Endothelial cell of umbilical vein (primary cell): ENCODE measurements at regions not wholly inside any gene's neighbourhood (a gene's known extent, or its start where the extent isn't known, plus 50 kb on each side); places are given as distances from the start of the nearest gene placed in this dataset.

Experiments used
- EZH2 ChIP-seq: IDR thresholded peaks from 2 replicates; pipeline ENCODE4 v1.6.1; 2012; ENCODE audit warnings: borderline replicate concordance, low read depth, mild to moderate bottlenecking, moderate library complexity, low read length, inconsistent platforms; ENCODE audit not compliant: severe bottlenecking
- FOS ChIP-seq: IDR thresholded peaks from 2 replicates; pipeline ENCODE4 v1.6.1; 2011; ENCODE audit warnings: mild to moderate bottlenecking, low read length, moderate library complexity, borderline replicate concordance; ENCODE audit not compliant: insufficient read depth
- MYC ChIP-seq: IDR thresholded peaks from one replicate; pipeline ENCODE4 v1.6.1; 2011; ENCODE audit warnings: mild to moderate bottlenecking, low read depth, low read length
- POLR2A ChIP-seq: IDR thresholded peaks from 2 replicates; pipeline ENCODE4 v1.6.1; 2012; ENCODE audit warnings: low read depth, mild to moderate bottlenecking, control low read depth, low read length
- TF ChIP-seq, protein P1 (sequence below): IDR thresholded peaks from 2 replicates; pipeline ENCODE4 v1.6.1; 2011; ENCODE audit not compliant: insufficient read depth, insufficient read length
- TF ChIP-seq, protein P2 (sequence below), 2 donors: IDR thresholded peaks; 1 replicate in 1 of 2; 2 replicates in 1 of 2; pipeline ENCODE4 v1.5.1; 2011; ENCODE audit warnings: low read length in 2 of 2, mild to moderate bottlenecking in 2 of 2, moderate library complexity in 2 of 2, control low read depth in 1 of 2, inconsistent platforms in 1 of 2, low read depth in 1 of 2; ENCODE audit not compliant: insufficient read depth in 1 of 2; ENCODE audit errors: extremely low read depth in 1 of 2

DNA sequence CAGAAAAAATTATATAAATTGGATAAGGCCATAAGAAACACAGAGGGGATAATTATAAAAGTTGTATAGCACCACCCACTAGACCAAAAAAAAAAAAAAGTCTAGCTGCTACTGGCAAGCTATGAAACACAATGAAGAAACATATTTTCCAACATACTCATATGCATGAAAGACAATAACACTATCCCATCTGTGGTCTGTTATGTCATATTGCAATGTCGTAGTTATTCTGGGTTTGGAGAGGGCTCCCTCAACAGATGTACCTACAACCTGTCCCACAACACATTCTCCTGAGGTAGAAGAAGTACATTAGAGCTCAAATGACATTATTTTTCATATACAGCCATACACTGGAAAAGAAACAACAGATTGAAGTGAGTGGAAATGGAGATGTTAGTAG is 517.6 kb upstream of the ADGRL4 start:
- TF ChIP-seq, protein P1, sequence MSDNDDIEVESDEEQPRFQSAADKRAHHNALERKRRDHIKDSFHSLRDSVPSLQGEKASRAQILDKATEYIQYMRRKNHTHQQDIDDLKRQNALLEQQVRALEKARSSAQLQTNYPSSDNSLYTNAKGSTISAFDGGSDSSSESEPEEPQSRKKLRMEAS, result no peak
- no peak for TF ChIP-seq EZH2
- TF ChIP-seq FOS, result no peak
- TF ChIP-seq, protein P2, sequence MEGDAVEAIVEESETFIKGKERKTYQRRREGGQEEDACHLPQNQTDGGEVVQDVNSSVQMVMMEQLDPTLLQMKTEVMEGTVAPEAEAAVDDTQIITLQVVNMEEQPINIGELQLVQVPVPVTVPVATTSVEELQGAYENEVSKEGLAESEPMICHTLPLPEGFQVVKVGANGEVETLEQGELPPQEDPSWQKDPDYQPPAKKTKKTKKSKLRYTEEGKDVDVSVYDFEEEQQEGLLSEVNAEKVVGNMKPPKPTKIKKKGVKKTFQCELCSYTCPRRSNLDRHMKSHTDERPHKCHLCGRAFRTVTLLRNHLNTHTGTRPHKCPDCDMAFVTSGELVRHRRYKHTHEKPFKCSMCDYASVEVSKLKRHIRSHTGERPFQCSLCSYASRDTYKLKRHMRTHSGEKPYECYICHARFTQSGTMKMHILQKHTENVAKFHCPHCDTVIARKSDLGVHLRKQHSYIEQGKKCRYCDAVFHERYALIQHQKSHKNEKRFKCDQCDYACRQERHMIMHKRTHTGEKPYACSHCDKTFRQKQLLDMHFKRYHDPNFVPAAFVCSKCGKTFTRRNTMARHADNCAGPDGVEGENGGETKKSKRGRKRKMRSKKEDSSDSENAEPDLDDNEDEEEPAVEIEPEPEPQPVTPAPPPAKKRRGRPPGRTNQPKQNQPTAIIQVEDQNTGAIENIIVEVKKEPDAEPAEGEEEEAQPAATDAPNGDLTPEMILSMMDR (IDR thresholded peaks at IDR 0.05; ENCODE audit: extremely low read depth in 1 of 2, insufficient read depth in 1 of 2, low read depth in 1 of 2, low read length in 2 of 2), result no peak
- TF ChIP-seq POLR2A, result no peak
- TF ChIP-seq MYC, result no peak
